ENCODE measurements at regions not wholly inside any gene's neighbourhood (a gene's known extent, or its start where the extent isn't known, plus 50 kb on each side); places are given as distances from the start of the nearest gene placed in this dataset.
A peak's percentile ranks its signal among the peaks of the same experiment; 100 is the strongest.

GRCh38 chr1:88070956-88071355, 613.1 kb upstream of the PKN2 start:
- DNase-seq (no peak), ATAC-seq (no peak)
- no peak overlapping the region for H3K4me3 ChIP-seq
- no peak overlapping the region for H3K27ac ChIP-seq
- no peaks in the 10 kb centered on the region for H3K36me3 ChIP-seq
- intact Hi-C loops (cut with DNase I), result no loop called here
- H3K27me3 ChIP-seq, result no peaks in the 10 kb centered on the region
- no peaks in the 10 kb centered on the region for H3K4me1 ChIP-seq
- TF ChIP-seq POLR2A (IDR thresholded peaks at IDR 0.05) (no peak), CTCF (IDR thresholded peaks at IDR 0.05) (no peak)
- 73 to 78% (median 73%) methylated on average over 1 of the region's 1 CpG for WGBS, 4 donors
- H3K9me3 ChIP-seq, result no peaks in the 10 kb centered on the region

- Histone ChIP-seq H3K4me3 (no peak overlapping the region), H3K36me3 (no peaks in the 10 kb centered on the region), H3K27ac (no peak overlapping the region), H3K27me3 (no peaks in the 10 kb centered on the region), H3K4me1 (no peaks in the 10 kb centered on the region), H3K9me3 (no peaks in the 10 kb centered on the region)
- intact Hi-C loops (cut with DNase I), result no loop called here
- WGBS, 4 donors, result 85 to 97% (median 86%) methylated on average over 2 of the region's 2 CpGs
- DNase-seq, result no peak
- TF ChIP-seq POLR2A (IDR thresholded peaks at IDR 0.05) (no peak), CTCF (IDR thresholded peaks at IDR 0.05) (no peak)
- ATAC-seq, result no peak
Measured at GRCh38 chr1:88074661-88075060, 609.4 kb upstream of the PKN2 start.

- H3K27ac ChIP-seq, result no peak overlapping the region
- DNase-seq, result no peak
- no peaks in the 10 kb centered on the region for H3K36me3 ChIP-seq
- no peaks in the 10 kb centered on the region for H3K4me1 ChIP-seq
- WGBS, 4 donors, result 71 to 83% (median 76%) methylated on average over 1 of the region's 1 CpG
- H3K9me3 ChIP-seq, result no peaks in the 10 kb centered on the region
- ATAC-seq, result no peak
- intact Hi-C loops (cut with DNase I), result no loop called here
- no peaks in the 10 kb centered on the region for H3K27me3 ChIP-seq
- no peak overlapping the region for H3K4me3 ChIP-seq
- no peak for TF ChIP-seq POLR2A (IDR thresholded peaks at IDR 0.05)
- no peak for TF ChIP-seq CTCF (IDR thresholded peaks at IDR 0.05)
Measured at GRCh38 chr1:88075813-88076212, 608.3 kb upstream of the PKN2 start.

- Histone ChIP-seq H3K27ac (no peak overlapping the region), H3K4me3 (no peak overlapping the region), H3K9me3 (no peaks in the 10 kb centered on the region), H3K36me3 (no peaks in the 10 kb centered on the region), H3K4me1 (no peaks in the 10 kb centered on the region), H3K27me3 (no peaks in the 10 kb centered on the region)
- intact Hi-C loops (cut with DNase I), result no loop called here
- ATAC-seq, result no peak
- DNase-seq, result no peak
- TF ChIP-seq POLR2A (IDR thresholded peaks at IDR 0.05) (no peak), CTCF (IDR thresholded peaks at IDR 0.05) (peak in 4 of 12 donors; percentile 10 to 29 (median 22))
- WGBS, 4 donors, result 85 to 88% (median 86%) methylated on average over 1 of the region's 1 CpG
Measured at GRCh38 chr1:88079036-88079435, 605.0 kb upstream of the PKN2 start.
